K562 (cell line): ENCODE measurements at regions not wholly inside any gene's neighbourhood (a gene's known extent, or its start where the extent isn't known, plus 50 kb on each side); places are given as distances from the start of the nearest gene placed in this dataset.

Experiments
- ATAC-seq: fragments of 200-7000 bp; cut with Tn5 transposase; 3 replicates; pipeline ENCODE4 v1.9.1; 2020; ENCODE audit warnings: moderate library complexity
- BruUV-seq: library from RNA; stranded (reverse); fragments of 400-500 nt; replicated peaks from 2 replicates; lab custom pipeline; 2021; lab: Mats Ljungman, UMichigan
- CTCF ChIA-PET: fragments of 300-600 bp; formaldehyde crosslinking; extraction: SDS; loops from one replicate; lab custom pipeline; 2021; ENCODE audit warnings: low intra/inter-chr PET ratio; lab: Yijun Ruan, JAX
- POLR2A ChIA-PET: fragments of 300-600, 350-650 bp; sonication (Branson Sonifier 250); formaldehyde crosslinking; extraction: SDS; loops from one replicate; lab custom pipeline; 2021; ENCODE audit warnings: antibody characterized with exemption, inconsistent platforms; lab: Yijun Ruan, JAX
- DNase-seq, 4 experiments: peaks; one replicate each; pipeline versions ENCODE4 v3.0.0 to v3.0.0-alpha.2; 2011 to 2018; ENCODE audit warnings: low spot score in 3 of 4, mixed read lengths in 3 of 4; ENCODE audit errors: extremely low read depth in 1 of 4
- FAIRE-seq: peaks from 2 replicates; lab custom pipeline; 2011; peaks lifted over from hg19 to GRCh38; lab: Jason Lieb, UNC
- H2AFZ ChIP-seq: 2 replicates; pipeline ENCODE4 v1.6.0; 2011; ENCODE audit warnings: low read depth, low read length, control low read depth, inconsistent platforms
- H3K27ac ChIP-seq: fragments of 200-600 bp; 3 replicates; pipeline ENCODE4 v1.8.0; 2011; ENCODE audit warnings: low read depth, mild to moderate bottlenecking, control low read depth, inconsistent platforms, low read length, moderate library complexity, mixed read lengths; ENCODE audit errors: extremely low read depth
- H3K27me3 ChIP-seq, 2 experiments: fragments of 300-600 bp in 1 of 2; 2 replicates in 1 of 2; 3 replicates in 1 of 2; pipeline versions ENCODE4 v1.6.0 to v1.8.0; 2011; ENCODE audit warnings: inconsistent platforms in 2 of 2, low read length in 2 of 2, mild to moderate bottlenecking in 1 of 2, mixed read lengths in 1 of 2, moderate library complexity in 1 of 2; ENCODE audit not compliant: control insufficient read depth in 2 of 2, insufficient read depth in 2 of 2
- H3K36me3 ChIP-seq: fragments of 300-600 bp; 3 replicates; pipeline ENCODE4 v1.8.0; 2011; ENCODE audit warnings: mild to moderate bottlenecking, low read length, inconsistent platforms; ENCODE audit not compliant: control insufficient read depth, insufficient read depth
- H3K4me1 ChIP-seq, 2 experiments: fragments of 200-600 bp in 1 of 2; replicated peaks in 1 of 2; 2 replicates in 1 of 2; 3 replicates in 1 of 2; pipeline versions ENCODE4 v1.5.1 to v1.8.0; 2011; ENCODE audit warnings: inconsistent platforms in 2 of 2, low read length in 2 of 2, mild to moderate bottlenecking in 1 of 2, mixed read lengths in 1 of 2, moderate library complexity in 1 of 2; ENCODE audit not compliant: control insufficient read depth in 2 of 2, insufficient read depth in 2 of 2
- H3K4me2 ChIP-seq: 2 replicates; pipeline ENCODE4 v1.6.1; 2011; ENCODE audit warnings: low read length, control low read depth, inconsistent platforms, mixed read lengths; ENCODE audit not compliant: insufficient read depth
- H3K4me3 ChIP-seq: fragments of 200-600 bp; sonication (generic), shearing (Covaris generic); 2 replicates; pipeline ENCODE4 v1.5.1; 2016; ENCODE audit warnings: control low read depth, inconsistent platforms
- H3K79me2 ChIP-seq: fragments of 200-600 bp; 3 replicates; pipeline ENCODE4 v1.8.0; 2011; ENCODE audit warnings: low read length, inconsistent platforms; ENCODE audit not compliant: control insufficient read depth, insufficient read depth
- H3K9ac ChIP-seq, 2 experiments: 2 replicates each; pipeline versions ENCODE4 v1.6.0 to v1.6.1; 2011; ENCODE audit warnings: low read depth in 2 of 2, low read length in 2 of 2, control low read depth in 1 of 2, inconsistent platforms in 1 of 2, mild to moderate bottlenecking in 1 of 2, mixed read lengths in 1 of 2; ENCODE audit not compliant: insufficient read depth in 1 of 2
- H3K9me1 ChIP-seq: one replicate; pipeline ENCODE4 v1.6.0; 2011; ENCODE audit warnings: inconsistent platforms, mild to moderate bottlenecking, low read length, moderate library complexity; ENCODE audit not compliant: control insufficient read depth, insufficient read depth
- H3K9me3 ChIP-seq: replicated peaks from 2 replicates; pipeline ENCODE4 v1.5.1; 2011; ENCODE audit warnings: low read depth, low read length, inconsistent platforms; ENCODE audit not compliant: control insufficient read depth, insufficient read depth
- H4K20me1 ChIP-seq: replicated peaks from 2 replicates; pipeline ENCODE4 v1.6.1; 2011; ENCODE audit warnings: low read length, inconsistent platforms, mixed read lengths; ENCODE audit not compliant: control insufficient read depth, insufficient read depth
- CBFA2T3 ChIP-seq: fragments of 450-650 bp; IDR thresholded peaks from 2 replicates; pipeline ENCODE4 v1.6.1; 2017
- IRF2 ChIP-seq: sonication (generic); formaldehyde crosslinking; IDR thresholded peaks from 2 replicates; pipeline ENCODE4 v1.8.1; 2022; ENCODE audit warnings: mild to moderate bottlenecking, missing genetic modification reagents
- MITF ChIP-seq: IDR thresholded peaks from 2 replicates; pipeline ENCODE4 v1.6.1; 2014; ENCODE audit warnings: antibody characterized with exemption
- NR2F6 ChIP-seq: fragments of 450-650 bp; formaldehyde crosslinking; IDR thresholded peaks from 2 replicates; pipeline ENCODE4 v1.4.0; 2020; ENCODE audit warnings: mild to moderate bottlenecking
- PHF8 ChIP-seq: fragments of 200-600 bp; sonication (generic); IDR thresholded peaks from 2 replicates; pipeline ENCODE4 v1.6.1; 2012; ENCODE audit warnings: mixed run types, mild to moderate bottlenecking, inconsistent platforms, low read length, moderate library complexity, borderline replicate concordance
- THAP7 ChIP-seq: fragments of 250-450 bp; sonication (Bioruptor Pico); IDR thresholded peaks from 2 replicates; pipeline ENCODE4 v1.5.0; 2021
- YBX1 ChIP-seq: fragments of 450-650 bp; IDR thresholded peaks from 2 replicates; pipeline ENCODE4 v1.7.1; 2016; ENCODE audit warnings: mild to moderate bottlenecking
- WGBS: fragments of 100-300 bp; shearing (Covaris generic); methylation state at CpG from one replicate; pipeline ENCODE4 v1.1.6; 2016; ENCODE audit warnings: low coverage, mixed read lengths; ENCODE audit not compliant: insufficient coverage; ENCODE audit errors: missing lambda C conversion rate; 5-methylcytosine and 5-hydroxymethylcytosine counted together
- in situ Hi-C: fragments of 300-500 bp; cut with MboI; formaldehyde crosslinking; loops from 4 replicates; pipeline ENCODE4 v1.15.0; 2018; ENCODE audit warnings: inconsistent platforms, mixed read lengths
- intact Hi-C: fragments of 100-400 bp; cut with micrococcal nuclease; formaldehyde crosslinking; loops from 2 replicates; pipeline ENCODE4 v1.14.2; 2022

- no peaks in the 10 kb centered on the region for H4K20me1 ChIP-seq
- no peak overlapping the region for H2AFZ ChIP-seq
- H3K4me1 ChIP-seq: no peaks in the 10 kb centered on the region
- ATAC-seq: no peak
- DNase-seq: no peak
- no peaks in the 10 kb centered on the region for H3K9me3 ChIP-seq
- H3K4me3 ChIP-seq: no peak overlapping the region
- in situ Hi-C loops (no loop called here), intact Hi-C loops (loop anchor here (10.0 kb wide), 1 partner anchor 209 kb away; no protein-coding TSS in a partner anchor)
- 0% methylated on average over 3 of the region's 3 CpGs for WGBS
- CTCF ChIA-PET: no interaction called here
- H3K27me3 ChIP-seq: no peaks in the 10 kb centered on the region; a peak in 1 of 5 replicates
- no peak overlapping the region for H3K4me2 ChIP-seq
- H3K9me1 ChIP-seq: no peaks in the 10 kb centered on the region
- no TSS peak for BruUV-seq
- H3K79me2 ChIP-seq: no peaks in the 10 kb centered on the region
- POLR2A ChIA-PET: no interaction called here
- no peak overlapping the region for H3K9ac ChIP-seq
- no peaks in the 10 kb centered on the region for H3K36me3 ChIP-seq
- H3K27ac ChIP-seq: no peak overlapping the region
- TF ChIP-seq CBFA2T3 (no peak), PHF8 (no peak), YBX1 (no peak), IRF2 (CRISPR knock-in tag) (no peak), THAP7 (CRISPR knock-in tag) (no peak), MITF (no peak), NR2F6 (no peak)
- no peak for FAIRE-seq
These were observed 113.2 kb upstream of the SPATS2L start for GRCh38 chr2:200193331-200193730.
